Omental fat pad (tissue), 3 donors: ENCODE measurements at regions not wholly inside any gene's neighbourhood (a gene's known extent, or its start where the extent isn't known, plus 50 kb on each side); places are given as distances from the start of the nearest gene placed in this dataset.

Experiments used
- ATAC-seq: fragments of 150-250 bp; one replicate; pipeline ENCODE4 v1.9.1; 2016; ENCODE audit warnings: mild to moderate bottlenecking, moderate library complexity; ENCODE audit not compliant: low FRiP score
- DNase-seq: peaks from one replicate; pipeline ENCODE4 v3.0.0-alpha.2; 2019; ENCODE audit warnings: low spot score
- CTCF ChIP-seq, 3 donors: fragments of 450-650 bp; IDR thresholded peaks; one replicate each; pipeline ENCODE4 v1.5.1; 2016 to 2017; ENCODE audit warnings: antibody characterized with exemption in 3 of 3, mild to moderate bottlenecking in 3 of 3, moderate library complexity in 2 of 3

GRCh38 chr18:75829091-75829490, 401.6 kb upstream of the SMIM21 start:
- ATAC-seq (no peak), DNase-seq (no peak)
- TF ChIP-seq CTCF (IDR thresholded peaks at IDR 0.05), result no peak

- TF ChIP-seq CTCF (IDR thresholded peaks at IDR 0.05), result no peak
- ATAC-seq (no peak), DNase-seq (no peak)
These were observed 400.9 kb upstream of the SMIM21 start for GRCh38 chr18:75828379-75828778.

DNA sequence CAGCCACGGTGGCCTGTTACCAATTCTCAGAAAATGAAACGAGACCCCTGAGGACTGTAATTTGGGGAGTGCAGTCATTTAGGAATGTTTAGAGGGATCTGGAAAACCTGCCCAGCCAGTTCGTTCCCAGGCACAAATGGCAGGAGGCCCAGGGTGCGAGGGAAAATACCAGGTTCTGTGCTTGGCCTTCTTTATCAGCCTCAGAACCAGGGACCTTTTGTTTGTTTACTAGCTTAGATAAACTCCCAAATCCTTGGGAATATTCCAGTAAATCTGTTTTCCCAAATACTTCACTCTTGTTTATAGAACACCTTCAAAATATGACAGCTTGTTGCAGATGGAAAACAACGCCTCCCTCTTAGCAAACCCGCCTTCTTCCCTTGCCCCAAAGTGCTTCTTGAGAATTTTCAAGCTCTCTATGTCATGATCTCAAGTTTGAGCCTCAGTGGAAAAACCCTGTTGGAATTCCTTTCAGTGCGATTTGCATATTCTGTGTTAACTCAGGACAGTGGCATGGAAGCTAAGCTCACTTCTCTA, 400.3 kb upstream of the SMIM21 start:
- no peak for DNase-seq
- no peak for TF ChIP-seq CTCF (IDR thresholded peaks at IDR 0.05)
- ATAC-seq, result no peak

DNA sequence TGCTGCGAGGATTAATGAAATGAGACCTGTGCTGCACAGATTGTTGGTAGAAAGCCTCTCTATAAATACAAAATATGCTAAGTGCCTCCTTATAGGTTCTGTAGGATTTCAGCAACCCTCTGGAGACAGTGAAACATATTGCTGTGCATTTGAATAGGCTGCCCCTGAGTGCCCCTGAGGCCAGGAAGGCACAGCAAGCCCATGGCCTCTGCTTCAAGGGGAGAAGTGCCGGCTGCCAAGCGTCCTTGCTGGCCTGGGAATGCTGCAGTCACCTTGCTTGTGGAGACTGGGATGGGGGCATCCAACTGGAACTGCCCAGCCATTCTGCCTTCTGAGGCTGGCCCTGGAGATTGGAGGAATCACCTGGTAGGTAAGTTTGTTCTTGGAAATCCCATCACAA, 397.2 kb upstream of the SMIM21 start:
- ATAC-seq (no peak), DNase-seq (no peak)

DNA sequence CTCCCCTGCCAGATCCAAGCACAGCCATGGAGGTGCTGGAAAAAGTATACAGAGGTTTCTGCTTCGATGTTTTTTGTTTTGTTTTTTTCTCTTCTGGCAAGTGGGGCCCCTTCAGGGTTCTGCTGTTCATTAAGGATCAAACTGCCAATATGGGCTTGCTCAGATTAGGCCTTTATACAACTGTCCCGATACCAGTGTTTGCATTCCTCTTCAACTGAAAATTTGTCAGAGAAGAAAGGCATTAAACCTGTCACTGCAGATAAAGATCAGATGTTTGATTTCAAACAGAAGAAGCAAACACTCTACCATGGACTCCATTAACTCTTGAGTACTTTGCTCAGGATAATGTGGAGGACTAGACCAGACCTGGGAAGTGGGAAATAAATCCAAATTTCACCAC, 396.0 kb upstream of the SMIM21 start:
- DNase-seq (no peak), ATAC-seq (no peak)
- TF ChIP-seq CTCF (IDR thresholded peaks at IDR 0.05), result no peak

More for the DNA sequence above, 397.2 kb upstream of the SMIM21 start:
- no peak for TF ChIP-seq CTCF (IDR thresholded peaks at IDR 0.05)

DNA sequence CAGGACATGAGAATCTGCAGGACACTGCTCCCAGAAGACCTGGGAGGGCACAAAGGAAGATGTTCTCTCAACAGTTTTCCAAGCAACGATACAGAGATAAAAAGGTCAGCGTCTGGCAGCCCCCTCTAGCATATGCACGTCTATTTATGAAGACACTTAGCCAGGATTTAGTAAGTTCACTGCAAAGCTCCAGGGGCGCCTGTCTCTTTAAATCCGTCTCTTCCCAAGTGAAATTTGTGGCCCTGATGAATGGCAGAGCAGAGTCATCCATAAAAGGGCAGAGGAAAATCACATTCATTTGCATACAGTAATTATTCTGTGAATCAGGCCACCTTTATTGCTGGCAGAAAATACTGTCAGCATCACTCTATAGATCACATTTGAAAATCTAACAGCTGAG, 390.9 kb upstream of the SMIM21 start:
- no peak for DNase-seq
- ATAC-seq, result no peak
- no peak for TF ChIP-seq CTCF (IDR thresholded peaks at IDR 0.05)

DNA sequence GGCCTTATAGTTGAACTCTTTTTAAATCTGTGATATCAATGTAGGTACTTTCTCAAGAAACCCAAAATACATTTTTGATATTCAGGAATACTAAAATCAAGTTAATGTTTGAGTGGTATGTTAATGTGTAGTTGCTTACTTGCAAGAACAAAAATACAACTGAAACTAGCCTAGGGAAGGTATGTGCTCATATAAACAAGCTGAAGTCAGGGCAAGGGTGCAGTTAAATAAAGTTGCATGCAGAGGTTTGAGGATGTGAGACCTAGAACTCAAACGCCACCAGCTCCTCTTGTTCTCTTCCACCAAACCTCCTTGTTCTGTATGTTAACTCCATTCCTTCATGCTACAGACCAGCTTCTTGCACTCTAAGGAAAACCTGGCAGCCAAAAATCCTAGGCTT, 388.3 kb upstream of the SMIM21 start:
- ATAC-seq (no peak), DNase-seq (no peak)
- TF ChIP-seq CTCF (IDR thresholded peaks at IDR 0.05), result no peak
